ENCODE measurements at regions not wholly inside any gene's neighbourhood (a gene's known extent, or its start where the extent isn't known, plus 50 kb on each side); places are given as distances from the start of the nearest gene placed in this dataset.

GRCh38 chr18:51643483-51643882, 446.0 kb upstream of the MEX3C start:
- H3K9me3 ChIP-seq (ENCODE audit: insufficient read depth, low read length, severe bottlenecking): no peaks in the 10 kb centered on the region
- H3K9ac ChIP-seq (ENCODE audit: low read depth, low read length): no peak overlapping the region
- no peaks in the 10 kb centered on the region for H3K27me3 ChIP-seq (ENCODE audit: insufficient read depth, low read length, poor library complexity)
- no peak for ATAC-seq (ENCODE audit: insufficient read depth, low read depth)
- H3K79me2 ChIP-seq (ENCODE audit: insufficient read depth, low read length): no peaks in the 10 kb centered on the region
- no peaks in the 10 kb centered on the region for H3K36me3 ChIP-seq (ENCODE audit: insufficient read depth, low read length)
- no peak for DNase-seq
- H2AFZ ChIP-seq (ENCODE audit: low read depth, low read length): no peak overlapping the region
- no peaks in the 10 kb centered on the region for H4K20me1 ChIP-seq (ENCODE audit: insufficient read depth, low read length)
- TF ChIP-seq EZH2 (IDR thresholded peaks at IDR 0.05; ENCODE audit: borderline replicate concordance, low read depth, low read length, severe bottlenecking) (no peak), CTCF (IDR thresholded peaks at IDR 0.05; ENCODE audit: borderline replicate concordance, extremely low read depth, low read length, poor library complexity, severe bottlenecking) (no peak)
- H3K4me2 ChIP-seq (ENCODE audit: insufficient read depth, low read length): no peak overlapping the region
- H3K4me1 ChIP-seq (ENCODE audit: insufficient read depth, low read length): no peaks in the 10 kb centered on the region
- H3K4me3 ChIP-seq (ENCODE audit: low read depth in 1 of 2, low read length in 2 of 2): no peak overlapping the region
- no peak overlapping the region for H3K27ac ChIP-seq (ENCODE audit: low read length)

GRCh38 chr18:51645607-51646006, 448.1 kb upstream of the MEX3C start:
- H3K9me3 ChIP-seq (ENCODE audit: insufficient read depth, low read length, severe bottlenecking): no peaks in the 10 kb centered on the region
- no peak overlapping the region for H2AFZ ChIP-seq (ENCODE audit: low read depth, low read length)
- no peaks in the 10 kb centered on the region for H3K4me1 ChIP-seq (ENCODE audit: insufficient read depth, low read length)
- no peak overlapping the region for H3K4me2 ChIP-seq (ENCODE audit: insufficient read depth, low read length)
- H3K9ac ChIP-seq (ENCODE audit: low read depth, low read length): no peak overlapping the region
- no peak for DNase-seq
- TF ChIP-seq EZH2 (IDR thresholded peaks at IDR 0.05; ENCODE audit: borderline replicate concordance, low read depth, low read length, severe bottlenecking) (no peak), CTCF (IDR thresholded peaks at IDR 0.05; ENCODE audit: borderline replicate concordance, extremely low read depth, low read length, poor library complexity, severe bottlenecking) (no peak)
- H4K20me1 ChIP-seq (ENCODE audit: insufficient read depth, low read length): no peaks in the 10 kb centered on the region
- H3K36me3 ChIP-seq (ENCODE audit: insufficient read depth, low read length): no peaks in the 10 kb centered on the region
- no peak overlapping the region for H3K4me3 ChIP-seq (ENCODE audit: low read depth in 1 of 2, low read length in 2 of 2)
- H3K79me2 ChIP-seq (ENCODE audit: insufficient read depth, low read length): no peaks in the 10 kb centered on the region
- no peak overlapping the region for H3K27ac ChIP-seq (ENCODE audit: low read length)
- H3K27me3 ChIP-seq (ENCODE audit: insufficient read depth, low read length, poor library complexity): no peaks in the 10 kb centered on the region
- no peak for ATAC-seq (ENCODE audit: insufficient read depth, low read depth)

- no peak overlapping the region for H3K9ac ChIP-seq (ENCODE audit: low read depth, low read length)
- H3K79me2 ChIP-seq (ENCODE audit: insufficient read depth, low read length): no peaks in the 10 kb centered on the region
- ATAC-seq (ENCODE audit: insufficient read depth, low read depth) (no peak), DNase-seq (no peak)
- H4K20me1 ChIP-seq (ENCODE audit: insufficient read depth, low read length): no peaks in the 10 kb centered on the region
- no peaks in the 10 kb centered on the region for H3K9me3 ChIP-seq (ENCODE audit: insufficient read depth, low read length, severe bottlenecking)
- H3K4me1 ChIP-seq (ENCODE audit: insufficient read depth, low read length): no peaks in the 10 kb centered on the region
- no peaks in the 10 kb centered on the region for H3K36me3 ChIP-seq (ENCODE audit: insufficient read depth, low read length)
- no peak overlapping the region for H3K27ac ChIP-seq (ENCODE audit: low read length)
- no peak overlapping the region for H2AFZ ChIP-seq (ENCODE audit: low read depth, low read length)
- no peak overlapping the region for H3K4me2 ChIP-seq (ENCODE audit: insufficient read depth, low read length)
- H3K4me3 ChIP-seq (ENCODE audit: low read depth in 1 of 2, low read length in 2 of 2): no peak overlapping the region
- TF ChIP-seq EZH2 (IDR thresholded peaks at IDR 0.05; ENCODE audit: borderline replicate concordance, low read depth, low read length, severe bottlenecking) (no peak), CTCF (IDR thresholded peaks at IDR 0.05; ENCODE audit: borderline replicate concordance, extremely low read depth, low read length, poor library complexity, severe bottlenecking) (no peak)
- no peaks in the 10 kb centered on the region for H3K27me3 ChIP-seq (ENCODE audit: insufficient read depth, low read length, poor library complexity)
These were observed 449.9 kb upstream of the MEX3C start for GRCh38 chr18:51647346-51647745.

- no peak overlapping the region for H3K27ac ChIP-seq (ENCODE audit: low read length)
- H3K36me3 ChIP-seq (ENCODE audit: insufficient read depth, low read length): no peaks in the 10 kb centered on the region
- no peaks in the 10 kb centered on the region for H3K4me1 ChIP-seq (ENCODE audit: insufficient read depth, low read length)
- no peaks in the 10 kb centered on the region for H3K79me2 ChIP-seq (ENCODE audit: insufficient read depth, low read length)
- H3K27me3 ChIP-seq (ENCODE audit: insufficient read depth, low read length, poor library complexity): no peaks in the 10 kb centered on the region
- H3K9ac ChIP-seq (ENCODE audit: low read depth, low read length): no peak overlapping the region
- DNase-seq: no peak
- H3K9me3 ChIP-seq (ENCODE audit: insufficient read depth, low read length, severe bottlenecking): no peaks in the 10 kb centered on the region
- no peaks in the 10 kb centered on the region for H4K20me1 ChIP-seq (ENCODE audit: insufficient read depth, low read length)
- no peak overlapping the region for H3K4me3 ChIP-seq (ENCODE audit: low read depth in 1 of 2, low read length in 2 of 2)
- H2AFZ ChIP-seq (ENCODE audit: low read depth, low read length): no peak overlapping the region
- H3K4me2 ChIP-seq (ENCODE audit: insufficient read depth, low read length): no peak overlapping the region
- no peak for ATAC-seq (ENCODE audit: insufficient read depth, low read depth)
- TF ChIP-seq CTCF (IDR thresholded peaks at IDR 0.05; ENCODE audit: borderline replicate concordance, extremely low read depth, low read length, poor library complexity, severe bottlenecking) (no peak), EZH2 (IDR thresholded peaks at IDR 0.05; ENCODE audit: borderline replicate concordance, low read depth, low read length, severe bottlenecking) (no peak)
These were observed 450.5 kb upstream of the MEX3C start for GRCh38 chr18:51647942-51648341.
